Skin epidermis (tissue), 12 donors: ENCODE measurements at regions not wholly inside any gene's neighbourhood (a gene's known extent, or its start where the extent isn't known, plus 50 kb on each side); places are given as distances from the start of the nearest gene placed in this dataset.

Source experiments
- H3K27ac ChIP-seq, 21 experiments: fragments of 200-600 bp; sonication (generic) in 11 of 21; one replicate each; pipeline ENCODE4 v1.5.0; 2020; ENCODE audit warnings: mild to moderate bottlenecking in 3 of 21, inconsistent platforms in 2 of 21, moderate library complexity in 2 of 21
- H3K4me3 ChIP-seq, 7 experiments: fragments of 200-600 bp; sonication (generic) in 2 of 7; one replicate each; pipeline ENCODE4 v1.5.0; 2020; ENCODE audit warnings: inconsistent platforms in 2 of 7, mild to moderate bottlenecking in 2 of 7, moderate library complexity in 1 of 7

GRCh38 chr2:67792681-67793091, 270.1 kb downstream of the C1D start:
- peak overlapping the region in 1 of 21 experiments; percentile 21 for H3K27ac ChIP-seq

GRCh38 chr2:67797801-67798540, 264.8 kb downstream of the C1D start:
- peak overlapping the region in 2 of 21 experiments; percentile 16 to 18 for H3K27ac ChIP-seq
- H3K4me3 ChIP-seq = no peak overlapping the region

More at GRCh38 chr2:67792681-67793091, 270.1 kb downstream of the C1D start:
- no peak overlapping the region for H3K4me3 ChIP-seq

DNA sequence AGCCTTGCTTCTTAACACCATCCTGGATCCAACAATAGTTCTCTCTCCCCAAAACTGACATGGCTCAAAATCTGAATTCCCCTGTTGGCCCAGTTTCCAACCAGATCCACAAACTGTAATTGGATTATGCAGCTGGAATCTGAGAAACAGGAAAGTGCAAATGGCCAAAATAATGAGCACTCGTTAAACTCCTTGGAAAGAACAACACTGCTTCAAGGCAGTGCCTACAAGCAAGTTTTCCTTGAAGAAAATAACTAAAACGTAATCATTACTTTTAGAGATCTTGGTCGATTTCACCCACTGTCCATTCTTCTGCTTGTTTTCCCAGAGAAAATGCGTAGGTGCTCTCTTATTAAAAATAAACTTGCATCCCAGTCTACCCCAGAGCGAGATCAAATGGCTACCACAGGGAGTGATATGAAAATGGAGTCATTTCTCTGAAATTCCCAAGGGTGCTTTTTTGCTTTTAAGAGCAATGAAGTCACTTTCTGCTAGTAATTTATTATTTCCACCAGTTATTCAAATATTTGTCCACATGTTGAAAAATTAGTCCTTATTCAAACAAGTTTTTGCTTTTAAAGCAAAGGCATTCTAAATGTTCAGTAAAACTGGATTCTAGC, 264.2 kb downstream of the C1D start:
- Histone ChIP-seq H3K4me3 (no peak overlapping the region), H3K27ac (peak overlapping the region in 2 of 21 experiments; percentile 16 to 18)

GRCh38 chr2:67799886-67800285, 262.9 kb downstream of the C1D start:
- H3K27ac ChIP-seq = no peak overlapping the region
- no peak overlapping the region for H3K4me3 ChIP-seq

DNA sequence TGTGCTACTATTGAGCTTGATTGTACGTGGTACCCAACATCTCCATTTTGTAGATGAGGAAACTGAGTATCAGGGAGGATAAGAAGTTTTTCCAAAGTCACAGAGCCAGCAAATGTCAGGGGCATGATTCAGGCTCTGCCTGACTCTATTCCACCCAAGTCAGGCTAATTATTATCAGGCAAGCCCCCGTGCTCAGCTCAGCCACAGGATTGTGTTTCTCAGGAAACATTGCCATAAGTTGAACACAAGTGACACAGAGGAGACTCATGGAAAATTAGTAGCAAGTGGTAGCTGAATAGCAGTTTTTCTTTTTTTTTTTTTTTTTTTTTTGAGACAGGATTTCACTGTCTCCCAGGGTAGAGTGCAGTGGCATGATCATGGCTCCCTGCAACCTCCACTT, 260.5 kb downstream of the C1D start:
- no peak overlapping the region for H3K27ac ChIP-seq
- H3K4me3 ChIP-seq = no peak overlapping the region

DNA sequence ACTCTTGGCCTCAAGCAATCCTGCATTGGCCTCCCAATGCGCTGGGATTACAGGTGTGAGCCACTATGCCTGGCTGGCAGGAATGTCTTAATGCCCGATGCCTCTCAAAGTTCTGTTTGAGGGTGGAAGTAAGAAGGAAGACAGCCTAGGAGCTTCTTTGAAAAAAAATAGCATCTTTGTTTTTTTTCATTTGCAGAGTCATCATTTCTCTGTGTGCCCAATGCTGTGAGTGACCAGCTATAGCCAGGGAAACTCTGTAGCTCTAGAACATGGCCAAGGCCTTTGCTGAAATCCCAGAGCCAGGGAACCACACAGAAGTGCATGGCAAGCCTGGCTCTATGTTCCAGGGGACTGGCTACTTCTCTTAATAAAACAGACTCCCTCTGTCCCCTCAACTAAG, 260.0 kb downstream of the C1D start:
- Histone ChIP-seq H3K27ac (no peak overlapping the region), H3K4me3 (no peak overlapping the region)

- Histone ChIP-seq H3K4me3 (no peak overlapping the region), H3K27ac (no peak overlapping the region)
Measured at GRCh38 chr2:67806816-67807215, 256.0 kb downstream of the C1D start.

- no peak overlapping the region for H3K4me3 ChIP-seq
- no peak overlapping the region for H3K27ac ChIP-seq
Measured at GRCh38 chr2:67808112-67808511, 254.7 kb downstream of the C1D start.

- Histone ChIP-seq H3K4me3 (no peak overlapping the region), H3K27ac (no peak overlapping the region)
Measured at GRCh38 chr2:67812682-67813081, 250.1 kb downstream of the C1D start.

DNA sequence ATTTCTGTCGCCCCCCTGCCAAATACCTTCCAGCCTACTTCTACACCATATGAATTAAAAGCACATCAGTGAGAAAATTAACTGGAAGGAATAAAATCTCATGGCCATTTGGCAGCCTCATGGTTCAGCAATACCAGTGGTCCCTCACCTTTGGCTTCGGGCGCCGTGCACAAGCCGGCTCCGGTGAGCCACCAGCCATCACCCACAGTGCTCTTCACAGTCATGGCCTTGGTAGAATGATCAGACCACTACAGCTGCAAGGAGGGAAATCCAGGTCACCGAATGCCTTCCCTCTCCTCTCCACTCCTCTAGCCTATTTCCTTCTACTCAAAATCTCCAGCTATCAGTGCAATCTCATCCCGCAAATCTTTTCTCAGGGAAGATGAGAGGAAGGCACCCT, 239.1 kb downstream of the C1D start:
- Histone ChIP-seq H3K27ac (no peak overlapping the region), H3K4me3 (no peak overlapping the region)

DNA sequence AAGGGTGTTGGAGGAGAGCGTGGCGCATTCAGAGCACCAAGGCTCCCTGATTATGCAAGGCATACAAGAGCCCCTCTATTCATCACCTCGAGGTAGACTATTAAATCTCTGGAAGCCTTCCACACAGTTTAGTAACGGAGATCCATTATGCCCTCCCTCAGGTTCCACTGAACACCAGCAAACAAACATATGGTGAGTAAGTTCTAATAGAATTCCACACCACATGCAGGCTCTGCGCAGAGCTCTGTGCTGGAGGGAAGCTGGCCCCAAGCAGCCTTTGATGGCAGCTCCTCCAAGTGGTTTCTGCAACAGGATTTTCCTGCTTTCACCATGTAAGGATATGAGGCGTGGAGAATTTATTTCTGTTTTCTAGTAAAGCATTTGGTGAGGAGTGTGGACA, 238.6 kb downstream of the C1D start:
- H3K27ac ChIP-seq = no peak overlapping the region
- H3K4me3 ChIP-seq = no peak overlapping the region

DNA sequence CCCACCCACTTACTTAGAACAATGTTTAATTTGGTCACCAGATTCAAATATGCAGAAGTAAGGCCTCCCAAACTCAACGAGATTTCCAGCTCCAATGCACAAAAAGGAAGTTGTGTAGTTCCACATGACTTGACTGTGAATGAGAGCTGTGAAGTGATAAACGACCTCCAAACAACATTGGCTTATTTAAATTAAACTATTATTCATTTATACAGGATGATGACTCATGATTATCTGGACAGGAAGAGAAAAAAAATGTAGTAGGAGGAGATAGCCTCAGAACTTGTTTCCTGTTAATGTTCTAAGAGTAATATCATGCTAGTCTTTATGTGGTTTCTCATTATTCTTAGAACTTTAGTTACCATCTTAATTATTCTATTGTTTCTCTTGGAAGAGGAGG, 237.3 kb downstream of the C1D start:
- Histone ChIP-seq H3K27ac (no peak overlapping the region), H3K4me3 (no peak overlapping the region)

DNA sequence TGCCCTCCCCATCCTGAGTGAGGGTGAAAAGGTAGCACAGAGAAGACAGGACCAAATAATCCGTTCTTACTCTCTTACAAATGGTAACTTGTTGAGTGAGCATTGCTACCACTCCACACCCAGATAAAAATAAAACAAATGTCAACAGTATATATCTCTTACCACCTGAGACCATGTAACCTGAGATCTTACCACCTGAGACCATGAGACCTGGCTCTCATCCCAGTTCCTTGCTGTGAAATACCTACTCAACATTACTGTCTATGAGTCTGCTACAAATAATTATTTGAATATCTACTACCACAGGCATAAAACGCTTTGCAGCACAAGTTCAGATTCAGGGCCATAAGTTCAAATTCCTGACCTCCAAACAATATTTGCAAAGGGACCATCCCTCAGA, 234.7 kb downstream of the C1D start:
- Histone ChIP-seq H3K27ac (no peak overlapping the region), H3K4me3 (no peak overlapping the region)

DNA sequence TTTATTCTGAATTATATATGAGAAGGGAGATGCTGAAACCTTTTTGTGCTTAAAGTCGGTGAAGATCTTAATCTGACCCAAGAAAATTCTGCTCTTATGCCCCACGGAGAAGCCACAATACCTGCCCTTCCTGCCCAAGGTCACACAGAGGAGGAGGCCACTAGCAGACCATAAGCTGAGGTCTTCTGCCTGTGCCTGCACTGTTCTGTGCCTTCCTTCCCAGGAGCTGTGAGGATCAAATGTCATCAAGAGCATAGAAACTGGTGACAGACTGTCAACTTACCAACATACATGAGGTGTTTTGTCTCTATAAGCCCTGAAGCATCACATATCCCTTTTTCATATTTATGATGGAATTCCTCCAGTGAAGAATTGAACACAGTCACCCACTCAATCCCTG, 233.3 kb downstream of the C1D start:
- Histone ChIP-seq H3K27ac (no peak overlapping the region), H3K4me3 (no peak overlapping the region)

- H3K4me3 ChIP-seq = no peak overlapping the region
Measured at GRCh38 chr2:67833632-67834031, 229.2 kb downstream of the C1D start.

DNA sequence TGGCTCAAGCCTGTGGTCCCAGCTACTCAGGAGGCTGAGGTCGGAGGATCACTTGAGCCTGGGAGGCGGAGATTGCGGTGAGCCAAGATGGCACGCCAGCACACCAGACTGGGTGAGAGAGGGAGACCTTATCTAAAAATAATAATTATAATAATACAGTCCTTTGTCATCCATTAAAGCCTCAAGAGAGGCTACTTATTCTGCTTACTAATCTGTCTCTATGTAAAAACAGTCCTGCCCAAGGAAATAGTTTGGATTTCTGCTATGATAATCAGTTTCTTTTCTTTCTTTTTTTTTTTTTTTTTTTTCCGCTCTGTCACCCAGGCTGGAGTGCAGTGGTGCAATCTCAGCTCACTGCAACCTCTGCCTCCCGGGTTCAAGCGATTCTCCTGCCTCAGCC, 228.3 kb downstream of the C1D start:
- no peak overlapping the region for H3K4me3 ChIP-seq
- no peak overlapping the region for H3K27ac ChIP-seq

More at GRCh38 chr2:67833632-67834031, 229.2 kb downstream of the C1D start:
- no peak overlapping the region for H3K27ac ChIP-seq

- Histone ChIP-seq H3K4me3 (no peak overlapping the region), H3K27ac (no peak overlapping the region)
Measured at GRCh38 chr2:67835266-67835665, 227.5 kb downstream of the C1D start.

DNA sequence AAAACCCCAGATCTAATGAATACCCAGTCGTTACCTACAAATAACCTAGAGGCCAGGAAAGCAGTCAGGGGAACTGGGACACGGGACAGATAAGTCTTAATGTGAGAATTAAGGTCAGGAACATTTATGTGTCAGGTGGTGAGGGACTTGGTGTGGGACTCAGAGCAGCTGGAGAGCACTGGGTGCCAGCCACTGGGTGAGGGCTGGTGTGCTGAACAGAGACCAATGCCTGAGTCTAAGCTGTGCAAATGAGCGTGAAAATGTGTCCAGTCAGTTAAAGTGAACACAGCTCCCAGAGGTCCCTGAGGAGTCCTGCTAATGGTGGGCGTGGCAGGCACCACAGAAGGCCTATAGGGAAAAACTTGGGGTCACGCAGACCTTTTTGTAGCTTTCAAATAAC, 225.9 kb downstream of the C1D start:
- Histone ChIP-seq H3K4me3 (no peak overlapping the region), H3K27ac (no peak overlapping the region)

GRCh38 chr2:67838205-67838604, 224.6 kb downstream of the C1D start:
- Histone ChIP-seq H3K27ac (no peak overlapping the region), H3K4me3 (no peak overlapping the region)

DNA sequence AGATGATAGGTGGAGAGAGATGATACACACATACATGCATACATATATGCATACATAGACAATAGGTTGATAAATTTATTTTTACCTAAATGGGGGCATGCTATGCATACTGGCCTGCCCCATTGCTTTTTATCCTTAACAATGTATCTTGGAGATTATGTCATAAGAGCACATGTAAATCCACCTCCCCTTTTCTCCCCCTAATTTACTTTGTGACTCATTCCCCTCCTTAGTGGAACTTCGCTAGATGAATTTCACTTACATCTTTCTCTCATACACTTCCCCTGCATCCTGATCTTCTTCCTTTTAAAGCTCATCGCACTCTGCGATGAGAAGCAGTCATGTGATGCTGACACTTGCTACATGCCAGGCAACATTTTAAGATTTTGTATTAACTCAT, 223.6 kb downstream of the C1D start:
- no peak overlapping the region for H3K27ac ChIP-seq
- H3K4me3 ChIP-seq = no peak overlapping the region

DNA sequence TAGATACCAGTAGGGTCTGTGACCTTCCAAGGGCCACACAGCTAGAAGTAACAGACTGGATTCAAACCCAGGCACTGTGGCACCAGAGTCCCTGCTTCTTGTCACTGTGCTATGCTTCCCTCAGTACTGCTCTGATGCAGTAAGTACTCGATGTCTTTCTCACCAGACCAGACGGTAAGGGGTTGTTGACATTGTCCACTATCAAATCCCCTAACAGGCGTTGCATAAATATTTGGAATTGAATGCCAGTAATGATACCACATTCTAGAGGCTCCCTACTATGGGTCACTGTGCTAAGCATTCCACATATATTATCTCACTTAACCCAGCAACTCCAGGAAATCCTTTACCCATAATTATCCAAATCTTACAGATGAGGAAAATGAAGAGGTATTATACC, 223.1 kb downstream of the C1D start:
- Histone ChIP-seq H3K4me3 (no peak overlapping the region), H3K27ac (no peak overlapping the region)
